Cardiac muscle cell (in vitro differentiated cells and primary cell): ENCODE measurements at regions not wholly inside any gene's neighbourhood (a gene's known extent, or its start where the extent isn't known, plus 50 kb on each side); places are given as distances from the start of the nearest gene placed in this dataset.
"Not testable (repeated sequence)": the region's sequence is repeated elsewhere in the genome, so short reads cannot be mapped to it uniquely, and the experiment has no call there.

Experiments
- DNase-seq, 2 donors: peaks; one replicate each; pipeline versions ENCODE4 v3.0.0 to v3.0.0-alpha.2; 2010 to 2017; ENCODE audit warnings: low read depth in 1 of 2, low spot score in 1 of 2
- H3K27ac ChIP-seq: fragments of 200-600 bp; sonication (generic); 2 replicates; pipeline ENCODE4 v1.5.1; 2016
- H3K27me3 ChIP-seq: fragments of 200-600 bp; sonication (generic); 2 replicates; pipeline ENCODE4 v1.6.0; 2016; ENCODE audit warnings: control low read depth
- H3K36me3 ChIP-seq: fragments of 200-600 bp; sonication (generic); 2 replicates; pipeline ENCODE4 v1.5.1; 2016; ENCODE audit warnings: control low read depth
- H3K4me1 ChIP-seq: fragments of 200-600 bp; sonication (generic); 2 replicates; pipeline ENCODE4 v1.8.1; 2017; ENCODE audit warnings: low read depth, mild to moderate bottlenecking, mixed run types
- H3K4me3 ChIP-seq: fragments of 200-600 bp; sonication (generic); 2 replicates; pipeline ENCODE4 v1.5.1; 2016; ENCODE audit warnings: mild to moderate bottlenecking
- H3K9me3 ChIP-seq: fragments of 200-600 bp; sonication (generic); 2 replicates; pipeline ENCODE4 v1.5.1; 2017; ENCODE audit warnings: low read depth, mild to moderate bottlenecking, control low read depth
- CTCF ChIP-seq: IDR thresholded peaks from 2 replicates; pipeline ENCODE4 v1.5.1; 2012; ENCODE audit warnings: low read depth, mild to moderate bottlenecking, low read length

- H3K4me3 ChIP-seq: no peak overlapping the region
- H3K9me3 ChIP-seq: no peaks in the 10 kb centered on the region
- H3K27ac ChIP-seq: no peak overlapping the region
- H3K36me3 ChIP-seq: no peaks in the 10 kb centered on the region
- H3K27me3 ChIP-seq: no peaks in the 10 kb centered on the region
- H3K4me1 ChIP-seq: no peaks in the 10 kb centered on the region
- no peak for TF ChIP-seq CTCF
- DNase-seq: no peak
These were observed 344.2 kb upstream of the CYLC2 start for GRCh38 chr9:102650896-102651295.

- Histone ChIP-seq H3K4me3 (no peak overlapping the region), H3K4me1 (no peaks in the 10 kb centered on the region), H3K36me3 (no peaks in the 10 kb centered on the region), H3K9me3 (no peaks in the 10 kb centered on the region), H3K27ac (no peak overlapping the region), H3K27me3 (no peaks in the 10 kb centered on the region)
- TF ChIP-seq CTCF: no peak
- DNase-seq: no peak
These were observed 352.5 kb upstream of the CYLC2 start for GRCh38 chr9:102642651-102643050.

- no peaks in the 10 kb centered on the region for H3K27me3 ChIP-seq
- no peak for DNase-seq
- H3K4me3 ChIP-seq: no peak overlapping the region
- TF ChIP-seq CTCF: no peak
- no peaks in the 10 kb centered on the region for H3K9me3 ChIP-seq
- no peaks in the 10 kb centered on the region for H3K4me1 ChIP-seq
- H3K27ac ChIP-seq: no peak overlapping the region
- no peaks in the 10 kb centered on the region for H3K36me3 ChIP-seq
These were observed 363.6 kb upstream of the CYLC2 start for GRCh38 chr9:102631559-102631958.

GRCh38 chr9:102609461-102609860 lies 385.7 kb upstream of the CYLC2 start:
- H3K9me3 ChIP-seq: no peaks in the 10 kb centered on the region
- no peaks in the 10 kb centered on the region for H3K36me3 ChIP-seq
- no peak for TF ChIP-seq CTCF
- DNase-seq: no peak
- no peak overlapping the region for H3K27ac ChIP-seq
- H3K27me3 ChIP-seq: no peaks in the 10 kb centered on the region
- H3K4me1 ChIP-seq: no peaks in the 10 kb centered on the region
- H3K4me3 ChIP-seq: no peak overlapping the region

GRCh38 chr9:102603198-102604195 lies 391.6 kb upstream of the CYLC2 start:
- H3K4me3 ChIP-seq, H3K36me3 ChIP-seq, DNase-seq, H3K4me1 ChIP-seq, H3K27me3 ChIP-seq, H3K27ac ChIP-seq, H3K9me3 ChIP-seq: not testable (repeated sequence)

GRCh38 chr9:102594241-102594640 lies 400.9 kb upstream of the CYLC2 start:
- Histone ChIP-seq H3K27ac (no peak overlapping the region), H3K27me3 (no peaks in the 10 kb centered on the region), H3K36me3 (no peaks in the 10 kb centered on the region), H3K9me3 (no peaks in the 10 kb centered on the region), H3K4me1 (no peaks in the 10 kb centered on the region), H3K4me3 (no peak overlapping the region)
- no peak for TF ChIP-seq CTCF
- no peak for DNase-seq
